NCI-H1436 (cell line): ENCODE measurements at regions not wholly inside any gene's neighbourhood (a gene's known extent, or its start where the extent isn't known, plus 50 kb on each side); places are given as distances from the start of the nearest gene placed in this dataset.

Experiments
- DNase-seq: peaks from one replicate; lab custom pipeline; 2025; lab: John Stamatoyannopoulos, UW

GRCh38 chr4:124529131-124529530 lies 183.4 kb downstream of the ANKRD50 start:
- DNase-seq = no peak

GRCh38 chr4:124530464-124531077 lies 182.0 kb downstream of the ANKRD50 start:
- no peak for DNase-seq

GRCh38 chr4:124534131-124534530 lies 178.4 kb downstream of the ANKRD50 start:
- peak; percentile 8 for DNase-seq

- no peak for DNase-seq
Observed at GRCh38 chr4:124535003-124535402, 177.5 kb downstream of the ANKRD50 start.

GRCh38 chr4:124536946-124537345 lies 175.6 kb downstream of the ANKRD50 start:
- no peak for DNase-seq

GRCh38 chr4:124537971-124538370 lies 174.6 kb downstream of the ANKRD50 start:
- DNase-seq = no peak

- DNase-seq = no peak
Observed at GRCh38 chr4:124540014-124540413, 172.5 kb downstream of the ANKRD50 start.

- DNase-seq = no peak
Observed at GRCh38 chr4:124541652-124542420, 170.7 kb downstream of the ANKRD50 start.

- no peak for DNase-seq
Observed at GRCh38 chr4:124555959-124556358, 156.6 kb downstream of the ANKRD50 start.

GRCh38 chr4:124564121-124564520 lies 148.4 kb downstream of the ANKRD50 start:
- no peak for DNase-seq

GRCh38 chr4:124565371-124565770 lies 147.2 kb downstream of the ANKRD50 start:
- DNase-seq = no peak

GRCh38 chr4:124566030-124566429 lies 146.5 kb downstream of the ANKRD50 start:
- no peak for DNase-seq

GRCh38 chr4:124573056-124573455 lies 139.5 kb downstream of the ANKRD50 start:
- no peak for DNase-seq

GRCh38 chr4:124579896-124580295 lies 132.6 kb downstream of the ANKRD50 start:
- no peak for DNase-seq

- no peak for DNase-seq
Observed at GRCh38 chr4:124583797-124584196, 128.7 kb downstream of the ANKRD50 start.

- no peak for DNase-seq
Observed at GRCh38 chr4:124589786-124590185, 122.7 kb downstream of the ANKRD50 start.

- DNase-seq = no peak
Observed at GRCh38 chr4:124590480-124590879, 122.1 kb downstream of the ANKRD50 start.

GRCh38 chr4:124591637-124592036 lies 120.9 kb downstream of the ANKRD50 start:
- no peak for DNase-seq

GRCh38 chr4:124593494-124593893 lies 119.0 kb downstream of the ANKRD50 start:
- no peak for DNase-seq

- no peak for DNase-seq
Observed at GRCh38 chr4:124594945-124595344, 117.6 kb downstream of the ANKRD50 start.

- no peak for DNase-seq
Observed at GRCh38 chr4:124596816-124597215, 115.7 kb downstream of the ANKRD50 start.

GRCh38 chr4:124610211-124610610 lies 102.3 kb downstream of the ANKRD50 start:
- no peak for DNase-seq
